ENCODE measurements at regions not wholly inside any gene's neighbourhood (a gene's known extent, or its start where the extent isn't known, plus 50 kb on each side); places are given as distances from the start of the nearest gene placed in this dataset.

GRCh38 chr18:66742832-66743231, 138.9 kb upstream of the CDH19 start:
- DNase-seq (ENCODE audit: low read depth in 2 of 2): no peak

DNA sequence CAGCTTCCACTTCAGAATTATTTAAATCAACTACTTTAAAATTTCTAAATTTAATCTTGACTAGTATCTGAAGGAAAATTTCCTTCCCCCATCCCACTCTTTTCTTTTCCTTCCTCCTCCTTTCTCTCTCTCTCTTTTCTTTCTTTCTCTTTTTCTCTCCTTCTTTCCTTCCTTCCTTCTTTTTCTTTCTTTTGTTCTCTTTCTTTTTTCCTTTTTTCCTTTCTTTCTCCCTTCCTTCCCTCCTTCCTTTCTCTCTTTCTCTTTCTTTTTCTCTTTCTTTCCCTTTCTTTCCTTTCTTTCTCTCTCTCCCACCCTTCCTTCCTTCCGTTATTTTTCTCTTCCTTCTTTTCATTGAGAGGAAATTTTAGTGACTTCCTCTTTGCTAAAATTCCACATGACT, 132.0 kb upstream of the CDH19 start:
- DNase-seq (ENCODE audit: low read depth in 2 of 2): no peak

GRCh38 chr18:66734451-66734850, 130.6 kb upstream of the CDH19 start:
- no peak for DNase-seq (ENCODE audit: low read depth in 2 of 2)

- DNase-seq (ENCODE audit: low read depth in 2 of 2): no peak
Observed at GRCh38 chr18:66731890-66732289, 128.0 kb upstream of the CDH19 start.

GRCh38 chr18:66729442-66730239, 125.8 kb upstream of the CDH19 start:
- DNase-seq (ENCODE audit: low read depth in 2 of 2): no peak

DNA sequence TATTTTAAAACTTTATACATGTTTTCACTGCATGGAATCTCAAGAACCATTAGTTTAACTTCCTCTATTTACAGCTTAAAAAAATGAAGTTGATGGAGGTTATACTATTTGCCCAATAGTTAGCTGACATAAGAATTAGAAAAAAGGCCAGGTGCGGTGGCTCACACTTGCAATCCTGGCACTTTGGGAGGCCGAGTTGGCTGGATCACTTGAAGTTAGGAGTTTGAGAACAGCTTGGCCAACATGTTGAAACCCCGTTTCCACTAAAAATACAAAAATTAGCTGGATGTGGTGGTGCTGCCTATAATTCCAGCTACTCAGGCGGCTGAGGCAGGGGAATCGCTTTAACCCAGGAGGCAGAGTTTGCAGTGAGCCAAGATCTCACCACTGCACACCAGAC, 125.1 kb upstream of the CDH19 start:
- DNase-seq (ENCODE audit: low read depth in 2 of 2): no peak

- no peak for DNase-seq (ENCODE audit: low read depth in 2 of 2)
Observed at GRCh38 chr18:66727991-66728390, 124.1 kb upstream of the CDH19 start.

- no peak for DNase-seq (ENCODE audit: low read depth in 2 of 2)
Observed at GRCh38 chr18:66724664-66725356, 120.9 kb upstream of the CDH19 start.

DNA sequence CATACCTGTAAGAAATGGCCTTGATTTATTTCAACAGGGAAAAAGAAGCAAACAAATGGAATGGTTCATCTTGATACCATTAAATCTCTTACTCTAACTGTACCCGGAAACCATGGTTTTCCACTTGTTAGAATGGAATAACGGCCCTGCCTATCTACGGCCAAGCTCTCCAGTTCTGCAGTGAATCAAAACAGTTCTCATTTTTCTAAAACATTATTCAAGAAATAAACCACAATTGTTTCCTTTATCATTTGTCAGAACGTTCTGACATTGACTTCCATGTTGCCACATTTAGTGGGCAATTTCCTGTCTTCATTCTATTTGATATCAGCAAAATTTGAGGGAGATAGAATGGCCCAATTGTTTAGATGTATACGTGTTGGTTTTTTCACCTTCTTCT, 118.8 kb upstream of the CDH19 start:
- DNase-seq (ENCODE audit: low read depth in 2 of 2): no peak

- DNase-seq (ENCODE audit: low read depth in 2 of 2): no peak
Observed at GRCh38 chr18:66708646-66709045, 104.8 kb upstream of the CDH19 start.

GRCh38 chr18:66707473-66707872, 103.6 kb upstream of the CDH19 start:
- DNase-seq (ENCODE audit: low read depth in 2 of 2): no peak

DNA sequence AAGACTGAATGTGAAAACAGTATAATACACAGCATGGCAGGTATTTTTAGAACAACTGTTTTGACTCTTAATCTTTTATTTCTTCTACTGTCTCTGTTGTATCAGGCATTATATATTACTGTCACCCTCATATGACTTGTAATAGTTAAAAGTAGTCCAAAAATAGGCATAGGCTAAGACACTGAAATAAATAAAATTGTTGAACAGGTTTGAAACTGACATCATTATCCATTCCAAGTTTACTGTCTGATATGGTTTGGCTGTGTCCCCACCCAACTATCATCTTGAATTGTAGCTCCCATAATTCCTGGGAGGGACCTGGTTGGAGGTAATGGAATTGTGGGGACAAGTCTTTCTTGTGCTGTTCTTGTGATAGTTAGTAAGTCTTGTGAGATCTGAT, 91.4 kb upstream of the CDH19 start:
- no peak for DNase-seq (ENCODE audit: low read depth in 2 of 2)

- no peak for DNase-seq (ENCODE audit: low read depth in 2 of 2)
Observed at GRCh38 chr18:66694852-66695251, 91.0 kb upstream of the CDH19 start.

- no peak for DNase-seq (ENCODE audit: low read depth in 2 of 2)
Observed at GRCh38 chr18:66687635-66688034, 83.7 kb upstream of the CDH19 start.

GRCh38 chr18:66682855-66683322, 79.0 kb upstream of the CDH19 start:
- no peak for DNase-seq (ENCODE audit: low read depth in 2 of 2)

GRCh38 chr18:66676699-66677098, 72.8 kb upstream of the CDH19 start:
- no peak for DNase-seq (ENCODE audit: low read depth in 2 of 2)

- no peak for DNase-seq (ENCODE audit: low read depth in 2 of 2)
Observed at GRCh38 chr18:66674286-66674685, 70.4 kb upstream of the CDH19 start.

DNA sequence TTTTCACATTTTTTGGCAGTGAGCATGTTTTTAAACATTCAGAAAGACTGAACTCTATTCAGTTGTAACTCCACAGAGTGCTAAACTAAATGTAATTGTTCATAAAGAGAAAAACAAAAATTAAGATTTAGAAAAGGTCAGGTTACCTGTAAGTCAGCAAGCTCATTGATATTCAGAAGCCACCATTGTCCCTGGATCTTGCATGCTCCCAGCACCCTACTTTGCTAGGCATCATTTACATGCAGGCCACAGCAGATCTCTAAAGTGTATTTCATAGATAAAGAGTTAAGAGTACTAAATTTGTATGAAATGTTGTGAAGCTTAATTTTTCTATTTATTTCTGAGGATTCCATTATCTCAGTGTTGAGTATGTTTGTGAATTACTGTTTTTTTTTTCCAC, 64.8 kb upstream of the CDH19 start:
- DNase-seq (ENCODE audit: low read depth in 2 of 2): no peak

DNA sequence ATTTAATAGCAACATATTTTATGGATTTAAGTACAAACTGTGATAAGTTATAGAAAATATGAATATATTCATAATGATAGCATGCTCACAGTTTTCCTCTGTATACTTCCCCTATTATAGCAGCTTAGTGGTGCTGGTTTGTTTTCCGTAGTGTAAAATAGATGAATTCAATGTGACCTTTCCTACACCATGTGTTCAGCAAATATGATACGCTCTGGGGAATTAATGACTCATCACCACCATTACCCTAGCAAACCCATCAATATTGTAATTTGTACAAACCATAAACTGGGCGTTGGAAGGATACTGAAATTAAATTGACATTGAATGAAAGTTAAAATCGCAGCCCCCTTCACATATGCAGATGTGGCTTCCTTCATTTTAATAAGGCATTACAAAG, 58.7 kb upstream of the CDH19 start:
- no peak for DNase-seq (ENCODE audit: low read depth in 2 of 2)

- DNase-seq (ENCODE audit: low read depth in 2 of 2): no peak
Observed at GRCh38 chr18:66655407-66655806, 51.5 kb upstream of the CDH19 start.
